Nephron progenitor cell (in vitro differentiated cells): ENCODE measurements at regions not wholly inside any gene's neighbourhood (a gene's known extent, or its start where the extent isn't known, plus 50 kb on each side); places are given as distances from the start of the nearest gene placed in this dataset.
A peak's percentile ranks its signal among the peaks of the same experiment; 100 is the strongest.

ENCODE experiments used
- DNase-seq: peaks from one replicate; pipeline ENCODE4 v3.0.0; 2021
- H3K27ac Mint-ChIP-seq: 2 replicates; pipeline ENCODE4 v1.8.0; 2021; ENCODE audit warnings: mild to moderate bottlenecking, moderate library complexity, mixed read lengths
- H3K27me3 Mint-ChIP-seq: 2 replicates; pipeline ENCODE4 v1.8.0; 2021; ENCODE audit warnings: mild to moderate bottlenecking, low read depth, mixed read lengths; ENCODE audit not compliant: poor library complexity
- H3K36me3 Mint-ChIP-seq: 2 replicates; pipeline ENCODE4 v1.8.0; 2021; ENCODE audit warnings: low read depth, mixed read lengths
- H3K4me1 Mint-ChIP-seq: 2 replicates; pipeline ENCODE4 v1.8.0; 2021; ENCODE audit warnings: mixed read lengths
- H3K4me3 Mint-ChIP-seq: 2 replicates; pipeline ENCODE4 v1.8.0; 2021; ENCODE audit warnings: mild to moderate bottlenecking, moderate library complexity, mixed read lengths
- H3K9me3 Mint-ChIP-seq: 2 replicates; pipeline ENCODE4 v1.8.0; 2021; ENCODE audit warnings: mild to moderate bottlenecking, moderate library complexity, mixed read lengths
- TF ChIP-seq, protein P1 (sequence below): fragments of 200-600 bp; sonication (generic); IDR thresholded peaks from 2 replicates; pipeline ENCODE4 v1.5.0; 2021; ENCODE audit warnings: antibody characterized with exemption

GRCh38 chr2:172223601-172224054 lies 120.9 kb upstream of the DLX2 start:
- no peak for DNase-seq
- Mint-ChIP-seq H3K27me3 (peaks cover 4% of the 10 kb centered on the region), H3K4me1 (peaks cover 8% of the 10 kb centered on the region), H3K36me3 (no peaks in the 10 kb centered on the region), H3K4me3 (no peak overlapping the region), H3K27ac (no peak overlapping the region), H3K9me3 (no peaks in the 10 kb centered on the region)
- TF ChIP-seq, protein P1, sequence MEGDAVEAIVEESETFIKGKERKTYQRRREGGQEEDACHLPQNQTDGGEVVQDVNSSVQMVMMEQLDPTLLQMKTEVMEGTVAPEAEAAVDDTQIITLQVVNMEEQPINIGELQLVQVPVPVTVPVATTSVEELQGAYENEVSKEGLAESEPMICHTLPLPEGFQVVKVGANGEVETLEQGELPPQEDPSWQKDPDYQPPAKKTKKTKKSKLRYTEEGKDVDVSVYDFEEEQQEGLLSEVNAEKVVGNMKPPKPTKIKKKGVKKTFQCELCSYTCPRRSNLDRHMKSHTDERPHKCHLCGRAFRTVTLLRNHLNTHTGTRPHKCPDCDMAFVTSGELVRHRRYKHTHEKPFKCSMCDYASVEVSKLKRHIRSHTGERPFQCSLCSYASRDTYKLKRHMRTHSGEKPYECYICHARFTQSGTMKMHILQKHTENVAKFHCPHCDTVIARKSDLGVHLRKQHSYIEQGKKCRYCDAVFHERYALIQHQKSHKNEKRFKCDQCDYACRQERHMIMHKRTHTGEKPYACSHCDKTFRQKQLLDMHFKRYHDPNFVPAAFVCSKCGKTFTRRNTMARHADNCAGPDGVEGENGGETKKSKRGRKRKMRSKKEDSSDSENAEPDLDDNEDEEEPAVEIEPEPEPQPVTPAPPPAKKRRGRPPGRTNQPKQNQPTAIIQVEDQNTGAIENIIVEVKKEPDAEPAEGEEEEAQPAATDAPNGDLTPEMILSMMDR = no peak

- no peak overlapping the region for H3K4me3 Mint-ChIP-seq
- peaks cover 4% of the 10 kb centered on the region for H3K27me3 Mint-ChIP-seq
- TF ChIP-seq, protein P1 = no peak
- H3K4me1 Mint-ChIP-seq = peaks cover 16% of the 10 kb centered on the region
- no peak for DNase-seq
- no peaks in the 10 kb centered on the region for H3K36me3 Mint-ChIP-seq
- no peaks in the 10 kb centered on the region for H3K9me3 Mint-ChIP-seq
- H3K27ac Mint-ChIP-seq = no peak overlapping the region
These were observed 123.1 kb upstream of the DLX2 start for GRCh38 chr2:172225786-172226185.

- H3K27me3 Mint-ChIP-seq = peaks cover 4% of the 10 kb centered on the region
- H3K36me3 Mint-ChIP-seq = no peaks in the 10 kb centered on the region
- no peak overlapping the region for H3K27ac Mint-ChIP-seq
- H3K4me1 Mint-ChIP-seq = peaks cover 23% of the 10 kb centered on the region
- TF ChIP-seq, protein P1 = no peak
- no peak for DNase-seq
- H3K4me3 Mint-ChIP-seq = no peak overlapping the region
- H3K9me3 Mint-ChIP-seq = no peaks in the 10 kb centered on the region
These were observed 123.8 kb upstream of the DLX2 start for GRCh38 chr2:172226244-172227061.

GRCh38 chr2:172227719-172228118 lies 125.0 kb upstream of the DLX2 start:
- H3K36me3 Mint-ChIP-seq = no peaks in the 10 kb centered on the region
- peaks cover 36% of the 10 kb centered on the region for H3K4me1 Mint-ChIP-seq
- TF ChIP-seq, protein P1 = no peak
- no peak overlapping the region for H3K4me3 Mint-ChIP-seq
- no peak for DNase-seq
- H3K27ac Mint-ChIP-seq = peak overlapping the region; percentile 43
- H3K9me3 Mint-ChIP-seq = no peaks in the 10 kb centered on the region
- peaks cover 4% of the 10 kb centered on the region for H3K27me3 Mint-ChIP-seq

GRCh38 chr2:172228177-172228808 lies 125.6 kb upstream of the DLX2 start:
- Mint-ChIP-seq H3K36me3 (no peaks in the 10 kb centered on the region), H3K9me3 (no peaks in the 10 kb centered on the region), H3K27ac (peak overlapping the region; percentile 43), H3K27me3 (peaks cover 8% of the 10 kb centered on the region), H3K4me3 (no peak overlapping the region), H3K4me1 (peaks cover 42% of the 10 kb centered on the region)
- TF ChIP-seq, protein P1 = no peak
- DNase-seq = no peak
